T-helper 2 cell treated with Interferon-gamma antibody and Interleukin-4, amounts not matched to agents 5 μg/mL and 100 μg/mL, for 36 hours (primary cell): ENCODE measurements at regions not wholly inside any gene's neighbourhood (a gene's known extent, or its start where the extent isn't known, plus 50 kb on each side); places are given as distances from the start of the nearest gene placed in this dataset.

Experiments used
- DNase-seq: peaks from one replicate; pipeline ENCODE4 v3.0.0; 2021; ENCODE audit warnings: low spot score
- H3K27ac Mint-ChIP-seq: one replicate; pipeline ENCODE4 v1.8.0; 2021; ENCODE audit warnings: mild to moderate bottlenecking, mixed read lengths
- H3K27me3 Mint-ChIP-seq: one replicate; pipeline ENCODE4 v1.8.0; 2021; ENCODE audit warnings: low read depth, mixed read lengths
- H3K36me3 Mint-ChIP-seq: one replicate; pipeline ENCODE4 v1.8.0; 2021; ENCODE audit warnings: low read depth, mixed read lengths
- H3K4me1 Mint-ChIP-seq: one replicate; pipeline ENCODE4 v1.8.0; 2021; ENCODE audit warnings: low read depth, mixed read lengths
- H3K4me3 Mint-ChIP-seq: one replicate; pipeline ENCODE4 v1.8.0; 2022; ENCODE audit warnings: mild to moderate bottlenecking, moderate library complexity, mixed read lengths
- H3K9me3 Mint-ChIP-seq: one replicate; pipeline ENCODE4 v1.8.0; 2021; ENCODE audit warnings: mixed read lengths

- Mint-ChIP-seq H3K4me1 (peaks cover 4% of the 10 kb centered on the region), H3K36me3 (no peaks in the 10 kb centered on the region), H3K9me3 (no peaks in the 10 kb centered on the region), H3K27ac (no peak overlapping the region), H3K27me3 (no peaks in the 10 kb centered on the region), H3K4me3 (no peak overlapping the region)
- DNase-seq = no peak
These were observed 66.5 kb upstream of the TGIF1 start for GRCh38 chr18:3383381-3383915.

DNA sequence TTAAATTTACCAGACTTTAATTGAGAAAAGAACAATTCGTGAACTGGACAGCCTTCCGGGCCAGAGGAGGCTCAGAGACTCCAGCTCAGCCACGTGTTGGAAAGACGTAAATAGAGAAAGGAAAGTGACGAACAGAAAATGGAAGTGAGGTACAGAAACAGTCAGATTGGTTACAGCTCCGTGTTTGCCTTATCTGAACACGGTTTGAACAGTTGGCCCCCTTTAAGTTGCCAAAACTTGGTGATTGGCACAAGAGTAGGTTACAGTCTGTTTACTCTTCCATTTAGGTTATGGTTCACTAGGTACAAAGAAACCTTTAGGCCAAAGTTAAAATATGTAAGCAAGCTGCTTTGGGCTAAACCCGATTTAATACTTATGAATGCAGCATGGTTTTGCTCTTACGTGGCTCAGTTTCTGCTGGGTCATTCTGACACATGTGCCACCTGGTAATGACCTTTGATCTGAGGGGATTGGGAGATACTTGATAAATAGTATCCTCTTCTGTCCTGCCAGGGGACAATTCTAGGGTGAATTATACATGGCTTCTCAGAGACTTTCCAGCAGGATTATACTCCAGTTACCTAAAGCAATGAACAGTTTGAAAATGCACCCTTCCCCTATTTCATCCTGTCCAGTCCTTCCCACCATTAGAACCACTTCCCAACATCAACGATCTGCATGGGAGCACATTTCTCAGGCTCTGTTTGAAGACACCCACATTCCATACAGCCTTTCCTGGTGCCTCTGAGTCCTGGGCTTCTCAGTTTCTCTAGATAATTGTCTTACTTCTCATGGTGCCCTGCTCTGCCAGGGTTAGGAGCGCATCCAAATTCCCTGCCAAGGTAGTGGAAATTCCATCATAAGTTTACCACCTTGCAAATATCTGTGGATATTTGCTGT, 65.1 kb upstream of the TGIF1 start:
- H3K36me3 Mint-ChIP-seq = no peaks in the 10 kb centered on the region
- no peak overlapping the region for H3K4me3 Mint-ChIP-seq
- DNase-seq = no peak
- peaks cover 4% of the 10 kb centered on the region for H3K4me1 Mint-ChIP-seq
- H3K27me3 Mint-ChIP-seq = no peaks in the 10 kb centered on the region
- peaks cover 3% of the 10 kb centered on the region for H3K9me3 Mint-ChIP-seq
- no peak overlapping the region for H3K27ac Mint-ChIP-seq

- Mint-ChIP-seq H3K27ac (no peak overlapping the region), H3K4me3 (no peak overlapping the region), H3K36me3 (no peaks in the 10 kb centered on the region), H3K4me1 (no peaks in the 10 kb centered on the region), H3K27me3 (no peaks in the 10 kb centered on the region), H3K9me3 (peaks cover 19% of the 10 kb centered on the region)
- no peak for DNase-seq
These were observed 61.6 kb upstream of the TGIF1 start for GRCh38 chr18:3388323-3388722.

DNA sequence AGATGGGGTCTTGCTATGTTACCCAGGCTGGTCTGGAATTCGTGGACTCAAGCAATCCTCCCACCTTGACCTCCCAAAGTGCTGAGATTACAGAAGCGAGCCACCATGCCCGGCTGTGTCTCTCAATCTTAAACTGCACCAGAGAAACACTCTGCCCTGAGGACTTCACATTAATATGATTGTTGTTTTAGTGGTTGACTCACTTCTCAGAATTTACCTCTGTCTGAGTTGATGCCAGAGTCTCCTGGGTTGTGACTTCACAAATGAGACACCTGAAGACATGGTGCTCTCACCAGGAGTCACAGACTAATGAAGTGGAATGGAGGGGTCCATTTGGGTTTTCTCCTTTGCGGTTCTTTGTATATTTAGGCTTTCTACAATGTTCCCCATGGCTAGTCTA, 61.0 kb upstream of the TGIF1 start:
- no peaks in the 10 kb centered on the region for H3K36me3 Mint-ChIP-seq
- no peaks in the 10 kb centered on the region for H3K27me3 Mint-ChIP-seq
- H3K4me3 Mint-ChIP-seq = no peak overlapping the region
- H3K4me1 Mint-ChIP-seq = no peaks in the 10 kb centered on the region
- no peak overlapping the region for H3K27ac Mint-ChIP-seq
- H3K9me3 Mint-ChIP-seq = peaks cover 24% of the 10 kb centered on the region
- no peak for DNase-seq

- H3K27ac Mint-ChIP-seq = no peak overlapping the region
- no peak overlapping the region for H3K4me3 Mint-ChIP-seq
- no peaks in the 10 kb centered on the region for H3K4me1 Mint-ChIP-seq
These were observed 60.0 kb upstream of the TGIF1 start for GRCh38 chr18:3389977-3390376.

DNA sequence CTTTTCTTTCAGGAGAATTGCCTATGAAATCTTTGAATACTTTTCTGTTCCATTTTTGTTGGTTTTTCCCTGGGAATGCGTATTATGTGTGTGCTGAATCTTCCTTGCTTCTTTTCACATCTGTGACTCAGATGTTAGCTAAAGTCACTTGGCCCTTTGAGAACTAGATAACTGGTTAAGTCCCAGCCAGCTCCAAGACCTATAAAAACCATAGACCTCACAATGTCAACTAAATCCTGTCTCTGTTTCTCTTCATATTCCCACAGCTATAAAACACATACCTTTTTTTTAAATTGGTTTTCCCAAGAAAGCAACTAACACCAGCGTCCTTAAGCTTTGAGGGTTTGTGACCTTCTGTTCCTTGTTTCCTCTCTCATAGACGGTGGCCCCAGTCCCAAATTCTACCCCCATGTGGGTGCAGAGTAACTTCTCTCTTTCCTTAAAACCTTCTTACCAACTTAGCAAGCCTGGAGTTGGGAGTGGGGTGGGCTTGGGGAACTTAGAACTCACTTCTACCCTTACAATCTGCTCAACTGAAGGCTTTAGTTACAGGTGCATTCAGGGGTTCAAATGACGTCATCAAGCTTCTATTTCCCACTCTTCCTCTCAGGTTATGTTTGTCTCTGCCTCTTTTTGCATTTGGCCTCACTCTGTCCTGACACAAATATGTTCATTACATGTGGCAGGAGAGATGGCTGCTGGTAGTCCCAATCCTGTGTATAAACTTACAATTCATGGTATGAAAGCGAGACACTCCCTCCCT, 58.1 kb upstream of the TGIF1 start:
- Mint-ChIP-seq H3K27ac (no peak overlapping the region), H3K27me3 (no peaks in the 10 kb centered on the region), H3K4me3 (no peak overlapping the region), H3K9me3 (peaks cover 38% of the 10 kb centered on the region), H3K36me3 (no peaks in the 10 kb centered on the region), H3K4me1 (no peaks in the 10 kb centered on the region)
- DNase-seq = no peak

More at GRCh38 chr18:3389977-3390376, 60.0 kb upstream of the TGIF1 start:
- no peak for DNase-seq
- Mint-ChIP-seq H3K36me3 (no peaks in the 10 kb centered on the region), H3K9me3 (peaks cover 33% of the 10 kb centered on the region), H3K27me3 (no peaks in the 10 kb centered on the region)

GRCh38 chr18:3392467-3392855, 57.5 kb upstream of the TGIF1 start:
- no peaks in the 10 kb centered on the region for H3K27me3 Mint-ChIP-seq
- DNase-seq = no peak
- H3K4me1 Mint-ChIP-seq = no peaks in the 10 kb centered on the region

DNA sequence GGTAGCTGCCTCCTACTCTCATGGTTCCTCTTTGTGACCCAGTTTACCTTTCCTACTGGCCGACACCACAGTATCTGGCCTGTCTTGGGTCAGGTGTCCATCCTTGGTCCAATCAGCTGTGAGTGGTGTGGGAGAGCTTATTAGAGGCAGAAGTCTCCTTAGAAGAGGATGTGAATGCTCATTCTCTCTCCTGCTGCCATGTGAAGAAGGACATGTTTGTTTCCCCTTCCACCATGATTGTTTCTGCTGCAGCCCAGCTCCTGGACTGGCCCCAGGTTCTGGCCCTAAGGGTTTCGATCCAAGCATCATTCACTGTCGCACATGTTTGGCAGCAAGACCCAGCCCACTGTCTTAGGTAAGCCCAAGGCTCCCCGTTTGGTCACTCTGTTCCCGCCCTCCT, 55.3 kb upstream of the TGIF1 start:
- Mint-ChIP-seq H3K4me1 (no peaks in the 10 kb centered on the region), H3K4me3 (no peak overlapping the region), H3K9me3 (peaks cover 36% of the 10 kb centered on the region), H3K27me3 (no peaks in the 10 kb centered on the region), H3K36me3 (no peaks in the 10 kb centered on the region), H3K27ac (no peak overlapping the region)
- DNase-seq = no peak

More at GRCh38 chr18:3392467-3392855, 57.5 kb upstream of the TGIF1 start:
- Mint-ChIP-seq H3K36me3 (no peaks in the 10 kb centered on the region), H3K4me3 (no peak overlapping the region), H3K9me3 (peaks cover 38% of the 10 kb centered on the region), H3K27ac (no peak overlapping the region)

- no peaks in the 10 kb centered on the region for H3K27me3 Mint-ChIP-seq
- no peaks in the 10 kb centered on the region for H3K36me3 Mint-ChIP-seq
- H3K27ac Mint-ChIP-seq = no peak overlapping the region
- no peak overlapping the region for H3K4me3 Mint-ChIP-seq
- DNase-seq = no peak
- peaks cover 34% of the 10 kb centered on the region for H3K9me3 Mint-ChIP-seq
- H3K4me1 Mint-ChIP-seq = no peaks in the 10 kb centered on the region
These were observed 54.5 kb upstream of the TGIF1 start for GRCh38 chr18:3395466-3395865.

- DNase-seq = no peak
- Mint-ChIP-seq H3K4me3 (no peak overlapping the region), H3K27ac (no peak overlapping the region), H3K9me3 (peaks cover 30% of the 10 kb centered on the region), H3K36me3 (no peaks in the 10 kb centered on the region), H3K4me1 (no peaks in the 10 kb centered on the region), H3K27me3 (no peaks in the 10 kb centered on the region)
These were observed 52.8 kb upstream of the TGIF1 start for GRCh38 chr18:3397031-3397750.

- DNase-seq = no peak
- no peak overlapping the region for H3K4me3 Mint-ChIP-seq
These were observed 52.2 kb upstream of the TGIF1 start for GRCh38 chr18:3397786-3398185.

More at GRCh38 chr18:3397786-3398185, 52.2 kb upstream of the TGIF1 start:
- Mint-ChIP-seq H3K4me1 (peaks cover 1% of the 10 kb centered on the region), H3K27me3 (no peaks in the 10 kb centered on the region), H3K9me3 (peaks cover 29% of the 10 kb centered on the region), H3K36me3 (no peaks in the 10 kb centered on the region), H3K27ac (no peak overlapping the region)
